DND-41 (cell line): ENCODE measurements at regions not wholly inside any gene's neighbourhood (a gene's known extent, or its start where the extent isn't known, plus 50 kb on each side); places are given as distances from the start of the nearest gene placed in this dataset.

ENCODE experiments used
- CTCF ChIP-seq: IDR thresholded peaks from 2 replicates; pipeline ENCODE4 v1.5.1; 2012; ENCODE audit warnings: borderline replicate concordance, low read length, moderate library complexity, mild to moderate bottlenecking; ENCODE audit not compliant: poor library complexity, severe bottlenecking; ENCODE audit errors: extremely low read depth
- EZH2 ChIP-seq: IDR thresholded peaks from 3 replicates; pipeline ENCODE4 v1.6.1; 2012; ENCODE audit warnings: borderline replicate concordance, low read depth, mild to moderate bottlenecking, moderate library complexity, low read length, inconsistent platforms; ENCODE audit not compliant: severe bottlenecking

GRCh38 chr6:164006459-164006858 is 591.9 kb downstream of the QKI start:
- no peak for TF ChIP-seq CTCF
- TF ChIP-seq EZH2 = no peak
